ENCODE measurements at regions not wholly inside any gene's neighbourhood (a gene's known extent, or its start where the extent isn't known, plus 50 kb on each side); places are given as distances from the start of the nearest gene placed in this dataset.

- ChIA-PET POLR2A (no interaction called here), CTCF (no interaction called here)
- ATAC-seq (ENCODE audit: low read depth) (no peak), DNase-seq (no peak)
- H3K4me1 Mint-ChIP-seq: peaks cover 13% of the 10 kb centered on the region
- H3K27me3 Mint-ChIP-seq: no peaks in the 10 kb centered on the region
- TF ChIP-seq CTCF (IDR thresholded peaks at IDR 0.05): no peak
- H3K9me3 Mint-ChIP-seq: no peaks in the 10 kb centered on the region
- no peak overlapping the region for H3K4me3 Mint-ChIP-seq
- H3K27ac Mint-ChIP-seq: no peak overlapping the region
- intact Hi-C loops (cut with micrococcal nuclease): no loop called here
- no peaks in the 10 kb centered on the region for H3K36me3 Mint-ChIP-seq (ENCODE audit: low read depth)
These were observed 101.8 kb upstream of the CREB1 start for GRCh38 chr2:207427986-207428385.

DNA sequence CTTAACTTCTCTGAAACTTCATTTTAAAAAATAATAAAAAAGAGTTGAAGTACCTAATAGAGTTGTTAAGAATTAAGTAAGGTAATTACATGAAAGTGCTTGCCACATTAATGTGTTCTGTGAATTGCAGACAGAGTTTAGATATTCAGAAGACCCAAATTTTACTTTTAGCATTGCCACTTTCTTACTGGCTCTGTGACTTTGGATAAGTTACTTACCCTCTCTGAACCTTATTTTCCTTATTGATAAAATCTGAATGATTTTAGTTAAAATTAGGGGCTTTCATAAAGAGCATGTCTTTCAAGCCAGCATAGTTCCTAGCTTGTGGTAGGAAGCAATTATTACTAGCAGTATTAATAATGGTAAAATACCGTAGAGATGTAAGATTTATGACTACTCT is 101.2 kb upstream of the CREB1 start:
- POLR2A ChIA-PET: no interaction called here
- ATAC-seq (ENCODE audit: low read depth): no peak
- Mint-ChIP-seq H3K36me3 (ENCODE audit: low read depth) (no peaks in the 10 kb centered on the region), H3K27me3 (no peaks in the 10 kb centered on the region), H3K9me3 (no peaks in the 10 kb centered on the region), H3K4me3 (no peak overlapping the region), H3K4me1 (peaks cover 10% of the 10 kb centered on the region), H3K27ac (no peak overlapping the region)
- TF ChIP-seq CTCF (IDR thresholded peaks at IDR 0.05): no peak
- intact Hi-C loops (cut with micrococcal nuclease): no loop called here
- CTCF ChIA-PET: no interaction called here
- no peak for DNase-seq

GRCh38 chr2:207432453-207432852 is 97.3 kb upstream of the CREB1 start:
- CTCF ChIA-PET: no interaction called here
- H3K9me3 Mint-ChIP-seq: no peaks in the 10 kb centered on the region

DNA sequence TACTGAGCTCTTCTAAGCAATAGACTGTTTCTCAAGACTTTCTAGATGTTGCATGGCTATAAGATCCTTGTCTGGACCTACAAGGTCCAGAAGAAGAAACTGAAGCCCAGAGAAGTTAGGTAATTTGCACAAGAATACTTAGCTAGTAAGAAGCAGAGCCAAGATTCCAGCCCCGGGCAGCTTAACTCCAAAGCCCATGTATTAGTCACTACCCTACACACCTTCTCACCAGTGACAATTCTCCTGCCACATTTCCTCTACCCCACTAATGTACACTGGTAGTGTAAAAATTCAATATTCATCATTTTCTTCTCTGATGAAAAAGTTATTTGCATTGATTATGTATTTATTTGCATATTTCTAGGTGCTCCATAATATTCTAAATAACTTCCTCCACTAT is 95.5 kb upstream of the CREB1 start:
- H3K27ac Mint-ChIP-seq: no peak overlapping the region
- H3K36me3 Mint-ChIP-seq (ENCODE audit: low read depth): no peaks in the 10 kb centered on the region
- ChIA-PET CTCF (no interaction called here), POLR2A (no interaction called here)
- no peak overlapping the region for H3K4me3 Mint-ChIP-seq
- intact Hi-C loops (cut with micrococcal nuclease): no loop called here
- no peak for TF ChIP-seq CTCF (IDR thresholded peaks at IDR 0.05)
- no peaks in the 10 kb centered on the region for H3K9me3 Mint-ChIP-seq
- ATAC-seq (ENCODE audit: low read depth) (no peak), DNase-seq (no peak)
- H3K27me3 Mint-ChIP-seq: no peaks in the 10 kb centered on the region
- no peaks in the 10 kb centered on the region for H3K4me1 Mint-ChIP-seq

More at GRCh38 chr2:207432453-207432852, 97.3 kb upstream of the CREB1 start:
- no peaks in the 10 kb centered on the region for H3K4me1 Mint-ChIP-seq
- no peak overlapping the region for H3K4me3 Mint-ChIP-seq
- POLR2A ChIA-PET: no interaction called here
- no peak overlapping the region for H3K27ac Mint-ChIP-seq
- no peaks in the 10 kb centered on the region for H3K36me3 Mint-ChIP-seq (ENCODE audit: low read depth)
- H3K27me3 Mint-ChIP-seq: no peaks in the 10 kb centered on the region
- no peak for TF ChIP-seq CTCF (IDR thresholded peaks at IDR 0.05)
- no peak for DNase-seq
- intact Hi-C loops (cut with micrococcal nuclease): no loop called here
- ATAC-seq (ENCODE audit: low read depth): no peak

DNA sequence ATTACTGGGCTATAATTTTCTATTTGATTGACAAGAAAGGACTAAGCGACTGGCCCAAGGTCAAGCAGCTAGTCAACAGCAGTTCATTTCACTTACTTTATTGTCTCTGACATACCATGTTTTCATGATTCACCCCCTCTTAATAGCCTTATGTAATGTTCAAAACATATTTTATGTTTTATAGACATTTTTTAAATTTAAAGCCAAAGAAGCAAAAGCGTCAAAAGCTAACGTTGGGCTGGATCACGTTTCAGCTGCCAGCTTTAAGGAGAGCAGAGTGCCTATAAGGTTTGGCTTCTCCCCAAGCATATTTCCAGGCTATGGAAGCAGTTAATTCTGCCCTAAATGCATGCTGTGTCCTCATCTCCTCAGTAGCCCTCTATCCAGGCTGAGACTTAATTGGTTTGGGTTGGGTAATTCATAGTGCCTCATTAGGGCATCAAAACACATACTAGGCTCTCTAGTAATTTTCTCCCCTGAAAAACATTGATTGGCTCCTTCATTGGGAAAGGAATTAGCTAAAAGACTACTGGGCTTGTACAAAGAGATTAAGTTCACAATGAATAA is 94.8 kb upstream of the CREB1 start:
- Mint-ChIP-seq H3K36me3 (ENCODE audit: low read depth) (no peaks in the 10 kb centered on the region), H3K9me3 (no peaks in the 10 kb centered on the region), H3K4me1 (no peaks in the 10 kb centered on the region), H3K4me3 (no peak overlapping the region), H3K27me3 (no peaks in the 10 kb centered on the region), H3K27ac (no peak overlapping the region)
- ChIA-PET POLR2A (no interaction called here), CTCF (no interaction called here)
- TF ChIP-seq CTCF (IDR thresholded peaks at IDR 0.05): no peak
- ATAC-seq (ENCODE audit: low read depth): no peak
- no peak for DNase-seq
- intact Hi-C loops (cut with micrococcal nuclease): no loop called here

All from activated B cell treated with CpG ODN at 0.5 μM for 24 hours (primary cell).